22Rv1 (cell line): ENCODE measurements at regions not wholly inside any gene's neighbourhood (a gene's known extent, or its start where the extent isn't known, plus 50 kb on each side); places are given as distances from the start of the nearest gene placed in this dataset.

Experiments
- H3K27ac ChIP-seq: fragments of 450-650 bp; 2 replicates; pipeline ENCODE4 v1.5.1; 2017
- CTCF ChIP-seq: fragments of 450-650 bp; IDR thresholded peaks from 2 replicates; pipeline ENCODE4 v1.5.1; 2017; ENCODE audit warnings: mild to moderate bottlenecking
- ZFX ChIP-seq: fragments of 450-650 bp; IDR thresholded peaks from 2 replicates; pipeline ENCODE4 v1.6.1; 2017; ENCODE audit warnings: antibody characterized with exemption, borderline replicate concordance

- TF ChIP-seq CTCF = no peak
- TF ChIP-seq ZFX = no peak
- H3K27ac ChIP-seq = no peak overlapping the region
These were observed 164.8 kb downstream of the PPIAL4G start for GRCh38 chr1:148318123-148318903.

- no peak for TF ChIP-seq CTCF
- TF ChIP-seq ZFX = no peak
- H3K27ac ChIP-seq = no peak overlapping the region
These were observed 165.4 kb upstream of the NBPF11 start for GRCh38 chr1:148317288-148317985.

- no peak for TF ChIP-seq ZFX
- no peak for TF ChIP-seq CTCF
- no peak overlapping the region for H3K27ac ChIP-seq
These were observed 163.2 kb upstream of the NBPF11 start for GRCh38 chr1:148315071-148315811.

- TF ChIP-seq CTCF (no peak), ZFX (no peak)
- no peak overlapping the region for H3K27ac ChIP-seq
These were observed 158.7 kb upstream of the NBPF11 start for GRCh38 chr1:148310807-148311206.

- H3K27ac ChIP-seq = no peak overlapping the region
- TF ChIP-seq CTCF (no peak), ZFX (no peak)
These were observed 157.9 kb upstream of the NBPF11 start for GRCh38 chr1:148309940-148310500.

- no peak for TF ChIP-seq CTCF
- no peak for TF ChIP-seq ZFX
- H3K27ac ChIP-seq = no peak overlapping the region
These were observed 156.9 kb upstream of the NBPF11 start for GRCh38 chr1:148308832-148309458.
